GM19438 (cell line): ENCODE measurements at regions not wholly inside any gene's neighbourhood (a gene's known extent, or its start where the extent isn't known, plus 50 kb on each side); places are given as distances from the start of the nearest gene placed in this dataset.

ENCODE experiments used
- ATAC-seq: cut with Tn5 transposase; IDR thresholded peaks from one replicate; pipeline ENCODE4 v1.9.1; 2021; ENCODE audit warnings: low read depth; ENCODE audit not compliant: unreplicated experiment

GRCh38 chr3:30508339-30508738 is 98.1 kb upstream of the TGFBR2 start:
- ATAC-seq: no peak

GRCh38 chr3:30510596-30510995 is 95.8 kb upstream of the TGFBR2 start:
- ATAC-seq: no peak

GRCh38 chr3:30511524-30512251 is 94.7 kb upstream of the TGFBR2 start:
- ATAC-seq: no peak

- no peak for ATAC-seq
These were observed 93.8 kb upstream of the TGFBR2 start for GRCh38 chr3:30512576-30512975.

GRCh38 chr3:30513374-30514152 is 92.8 kb upstream of the TGFBR2 start:
- ATAC-seq: no peak

- ATAC-seq: no peak
These were observed 90.2 kb upstream of the TGFBR2 start for GRCh38 chr3:30516238-30516637.

GRCh38 chr3:30518181-30518864 is 88.1 kb upstream of the TGFBR2 start:
- ATAC-seq: no peak

- ATAC-seq: no peak
These were observed 87.5 kb upstream of the TGFBR2 start for GRCh38 chr3:30518872-30519271.

- ATAC-seq: no peak
These were observed 85.7 kb upstream of the TGFBR2 start for GRCh38 chr3:30520699-30521098.

- no peak for ATAC-seq
These were observed 85.2 kb upstream of the TGFBR2 start for GRCh38 chr3:30521156-30521715.

- no peak for ATAC-seq
These were observed 83.9 kb upstream of the TGFBR2 start for GRCh38 chr3:30522476-30522875.

- no peak for ATAC-seq
These were observed 83.0 kb upstream of the TGFBR2 start for GRCh38 chr3:30523366-30523765.

- ATAC-seq: no peak
These were observed 81.9 kb upstream of the TGFBR2 start for GRCh38 chr3:30524357-30525040.

GRCh38 chr3:30526031-30526430 is 80.4 kb upstream of the TGFBR2 start:
- ATAC-seq: no peak

- no peak for ATAC-seq
These were observed 79.2 kb upstream of the TGFBR2 start for GRCh38 chr3:30527186-30527585.

GRCh38 chr3:30527720-30528119 is 78.7 kb upstream of the TGFBR2 start:
- ATAC-seq: no peak

- ATAC-seq: no peak
These were observed 76.3 kb upstream of the TGFBR2 start for GRCh38 chr3:30530084-30530483.

GRCh38 chr3:30531017-30531570 is 75.3 kb upstream of the TGFBR2 start:
- ATAC-seq: no peak

- no peak for ATAC-seq
These were observed 70.9 kb upstream of the TGFBR2 start for GRCh38 chr3:30535525-30535924.

GRCh38 chr3:30538791-30539190 is 67.6 kb upstream of the TGFBR2 start:
- ATAC-seq: no peak
